ENCODE measurements at regions not wholly inside any gene's neighbourhood (a gene's known extent, or its start where the extent isn't known, plus 50 kb on each side); places are given as distances from the start of the nearest gene placed in this dataset.

DNA sequence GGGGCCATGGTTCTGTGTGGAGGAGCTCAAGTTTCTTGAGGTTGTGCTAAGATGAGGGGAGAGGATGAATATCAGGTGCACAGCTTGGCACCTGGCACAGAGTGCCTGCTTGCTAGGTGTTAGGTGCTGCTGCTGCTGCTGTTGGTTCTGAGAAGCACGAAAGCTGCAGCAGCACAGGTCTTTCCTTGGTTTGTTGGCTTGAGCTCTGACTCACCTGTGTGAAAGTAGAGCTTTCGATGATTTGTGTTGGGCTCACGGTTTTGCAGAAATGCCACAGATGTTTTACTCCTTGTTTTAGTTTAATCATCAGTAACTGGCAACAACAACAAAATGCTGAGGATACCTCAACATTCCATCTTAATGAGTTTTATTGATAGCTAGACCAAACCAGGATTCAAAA, 221.6 kb downstream of the BRINP2 start:
- DNase-seq, result no peak

DNA sequence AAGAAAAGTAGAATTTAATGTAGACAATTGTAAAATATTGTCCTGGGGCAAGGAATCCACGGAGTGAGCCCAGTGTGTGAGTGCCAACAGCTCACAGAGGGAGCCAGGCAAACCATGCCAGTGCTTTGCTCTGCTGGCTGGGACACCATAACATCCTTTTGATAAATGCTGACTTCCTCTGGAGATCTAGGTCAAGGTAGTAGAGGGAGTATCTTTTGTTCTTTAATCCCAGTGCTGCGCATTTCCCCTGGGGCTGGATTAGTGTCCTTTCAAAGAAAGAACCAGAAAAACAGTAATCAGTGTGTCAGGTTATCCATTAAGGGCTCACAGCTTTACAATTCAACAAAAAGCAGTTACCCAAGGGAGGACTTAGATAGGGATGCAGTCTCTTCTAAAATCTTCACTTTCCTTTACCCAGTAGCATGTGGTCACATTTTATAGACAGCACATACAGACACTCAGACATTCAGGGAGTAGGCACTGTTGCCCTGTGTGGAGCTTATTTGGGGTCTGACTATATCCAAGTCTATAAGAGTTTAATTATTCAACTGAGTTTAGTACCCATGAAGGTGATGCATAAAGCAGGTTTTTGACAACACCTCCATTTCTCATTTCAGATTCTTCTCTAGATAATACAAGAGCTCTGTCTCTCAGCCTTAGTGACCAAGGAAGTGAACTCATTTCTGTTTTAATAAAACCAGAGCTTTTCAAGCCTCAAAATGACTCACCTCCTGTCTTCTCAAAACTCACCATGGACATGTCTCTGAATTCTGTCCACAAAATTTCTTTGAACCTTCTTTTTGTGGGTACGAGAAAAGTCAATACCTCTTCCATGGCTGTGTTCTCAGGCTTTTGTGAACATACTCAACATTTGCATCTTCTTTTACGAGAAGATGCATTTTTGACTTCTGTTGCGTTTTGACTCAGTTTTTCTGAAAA, 215.3 kb downstream of the BRINP2 start:
- no peak for DNase-seq

DNA sequence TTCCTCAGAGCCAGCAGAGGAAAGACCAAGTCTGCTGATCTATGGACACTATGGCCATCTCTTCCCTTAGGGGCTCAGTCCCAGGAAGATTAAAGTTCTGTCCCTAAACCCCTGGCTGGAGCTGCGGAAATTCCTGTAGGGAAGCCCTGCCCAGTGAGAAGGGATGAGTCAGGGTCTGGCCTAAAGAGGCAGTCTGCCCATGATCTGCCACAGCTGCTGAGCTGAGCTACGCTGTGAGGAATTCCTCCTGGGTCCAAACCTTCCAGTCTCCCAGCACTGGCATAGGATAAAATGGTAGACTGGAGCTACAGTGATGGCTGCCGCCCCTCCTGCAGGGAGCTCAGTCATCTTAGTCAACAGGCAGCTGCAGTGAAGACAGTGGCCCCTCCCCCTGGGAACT, 213.7 kb downstream of the BRINP2 start:
- no peak for DNase-seq

DNA sequence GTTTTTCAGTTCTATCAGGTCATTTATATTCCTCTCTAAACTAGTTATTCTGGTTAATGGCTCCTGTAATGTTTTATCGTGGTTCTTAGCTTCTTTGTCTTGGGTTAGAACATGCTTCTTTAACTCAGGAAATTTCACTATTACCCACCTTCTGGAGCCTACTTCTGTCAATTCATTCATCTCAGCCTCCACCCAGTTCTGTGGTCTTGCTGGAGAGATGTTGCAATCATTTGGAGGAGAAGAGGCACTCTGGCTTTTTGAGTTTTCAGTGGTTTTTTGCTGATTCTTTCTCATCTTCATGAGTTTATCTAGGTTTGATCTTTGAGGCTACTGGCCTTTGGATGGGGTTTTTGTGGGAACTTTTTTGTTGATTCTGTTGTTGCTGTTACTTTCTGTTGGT, 213.0 kb downstream of the BRINP2 start:
- no peak for DNase-seq

DNA sequence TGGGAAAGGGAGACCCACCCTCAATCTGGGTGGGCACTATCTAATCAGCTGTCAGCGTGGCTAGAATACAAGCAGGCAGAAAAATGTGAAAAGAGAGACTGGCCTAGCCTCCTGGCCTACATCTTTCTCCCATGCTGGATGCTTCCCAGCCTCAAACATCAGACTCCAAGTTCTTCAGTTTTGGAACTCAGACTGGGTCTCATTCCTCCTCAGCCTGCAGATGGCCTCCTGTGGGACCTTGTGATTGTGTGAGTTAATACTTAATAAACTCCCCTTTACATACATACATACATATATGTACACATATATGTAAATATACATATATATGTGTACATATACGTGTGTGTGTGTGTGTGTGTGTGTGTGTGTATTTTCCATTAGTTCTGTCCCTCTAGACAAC, 207.1 kb downstream of the BRINP2 start:
- no peak for DNase-seq

DNA sequence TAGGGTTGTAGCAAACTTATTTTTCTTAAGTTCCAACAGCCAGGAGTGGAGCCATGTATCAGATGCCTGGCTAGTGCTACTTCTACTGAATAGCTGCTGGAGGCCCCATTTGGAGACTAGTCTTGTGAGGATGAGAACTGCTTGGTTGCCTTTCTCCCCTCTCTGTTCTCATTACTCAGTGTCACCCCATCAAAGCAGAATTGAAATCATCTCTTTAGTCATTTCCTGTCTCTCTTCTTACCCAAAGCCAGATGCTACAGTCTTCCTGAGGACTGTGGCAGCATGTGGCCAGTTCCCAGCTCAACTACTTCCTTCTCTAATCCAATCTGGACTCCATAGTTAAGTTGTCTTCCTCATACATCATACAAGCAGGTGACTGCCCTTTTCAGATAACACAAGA, 197.5 kb downstream of the BRINP2 start:
- no peak for DNase-seq

DNA sequence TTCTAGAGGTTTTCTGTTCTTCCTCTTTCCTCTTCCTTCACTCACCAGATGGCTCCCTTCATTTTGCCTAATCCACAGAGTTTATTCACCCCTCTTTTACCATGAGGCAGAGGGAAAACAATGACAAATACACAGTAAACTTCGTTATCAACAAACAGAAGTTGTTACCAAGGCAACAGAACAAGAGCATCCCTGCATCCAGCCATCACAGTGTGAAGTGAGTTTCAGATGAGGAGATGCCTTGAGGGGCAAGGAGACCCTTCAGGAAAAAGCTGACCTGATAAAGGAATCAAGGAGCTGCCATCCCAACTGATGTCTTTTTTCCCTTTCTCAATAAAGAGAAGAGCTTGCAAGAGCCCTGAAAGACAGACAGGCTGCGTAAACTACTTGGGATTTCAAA, 195.3 kb downstream of the BRINP2 start:
- DNase-seq, result no peak

DNA sequence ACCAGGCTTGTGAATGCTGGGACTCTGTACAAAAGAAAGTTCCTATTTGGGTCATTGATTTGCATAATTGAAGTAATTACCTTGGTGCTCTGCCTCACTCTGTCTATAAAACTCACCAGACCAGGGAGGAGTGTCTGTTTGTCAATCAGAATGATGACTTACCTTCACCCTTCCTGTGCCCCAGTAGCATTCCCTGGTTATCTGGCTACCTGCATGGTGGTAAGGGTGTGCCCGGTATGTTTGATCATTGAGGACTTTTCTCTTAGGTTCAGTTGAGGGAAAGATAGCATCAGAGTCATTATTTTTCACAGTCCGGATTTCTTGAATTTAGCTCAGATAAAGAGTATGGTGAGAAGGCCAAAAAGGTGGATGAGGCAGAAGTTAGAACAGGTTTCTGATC, 190.0 kb downstream of the BRINP2 start:
- no peak for DNase-seq

DNA sequence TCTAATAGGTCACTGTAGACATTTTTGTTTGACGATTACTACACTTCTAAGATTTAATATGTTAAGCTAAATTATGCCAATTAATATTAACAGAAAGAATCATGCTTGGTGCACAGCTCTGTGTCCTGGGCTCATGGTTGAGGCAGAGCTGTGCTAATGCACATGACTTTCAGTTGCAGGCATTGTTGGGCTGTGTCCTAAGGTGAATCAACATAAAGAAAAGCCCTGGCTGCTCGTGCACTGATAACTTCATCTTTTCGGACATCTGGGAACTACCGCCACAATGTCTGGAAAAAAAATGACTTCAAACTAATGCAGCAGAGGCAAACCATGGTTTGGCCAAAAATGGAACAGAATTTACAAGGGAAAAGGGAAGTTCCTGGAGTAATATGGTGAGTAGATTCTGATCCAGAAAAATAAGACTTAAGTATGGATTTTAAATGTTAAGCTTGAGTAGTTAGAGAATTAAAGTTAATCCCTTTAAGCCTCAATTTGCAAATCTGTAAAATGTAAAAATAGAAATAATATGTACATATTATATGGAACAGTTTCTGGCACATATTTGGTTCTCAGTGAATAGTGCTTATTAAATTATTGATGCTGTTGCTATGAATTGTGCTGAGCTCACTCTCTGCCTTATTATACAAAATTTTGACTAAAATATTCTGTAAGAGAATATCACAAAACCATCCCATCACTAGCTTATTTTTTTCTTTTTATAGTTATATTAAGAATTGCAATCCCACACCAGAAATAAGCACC, 186.1 kb downstream of the BRINP2 start:
- DNase-seq, result no peak

DNA sequence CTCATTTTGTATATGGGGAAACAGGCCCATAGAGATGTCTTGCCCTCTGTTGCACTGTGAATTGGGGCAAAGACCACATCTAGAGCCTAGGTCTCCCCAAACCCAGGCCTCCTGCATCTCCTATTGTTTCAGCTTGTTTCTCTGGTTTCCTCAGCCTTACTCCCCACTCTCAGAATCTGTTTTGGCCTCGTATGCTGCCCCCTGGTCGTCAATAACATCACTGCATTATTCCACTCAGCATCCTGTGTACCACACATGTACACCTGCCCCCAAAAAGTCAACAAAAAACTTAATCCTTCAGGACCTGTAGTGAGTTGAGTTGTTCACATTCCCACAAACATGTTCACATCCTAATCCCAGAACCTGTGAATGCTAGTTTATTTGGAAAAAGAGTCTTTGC, 184.8 kb downstream of the BRINP2 start:
- no peak for DNase-seq

DNA sequence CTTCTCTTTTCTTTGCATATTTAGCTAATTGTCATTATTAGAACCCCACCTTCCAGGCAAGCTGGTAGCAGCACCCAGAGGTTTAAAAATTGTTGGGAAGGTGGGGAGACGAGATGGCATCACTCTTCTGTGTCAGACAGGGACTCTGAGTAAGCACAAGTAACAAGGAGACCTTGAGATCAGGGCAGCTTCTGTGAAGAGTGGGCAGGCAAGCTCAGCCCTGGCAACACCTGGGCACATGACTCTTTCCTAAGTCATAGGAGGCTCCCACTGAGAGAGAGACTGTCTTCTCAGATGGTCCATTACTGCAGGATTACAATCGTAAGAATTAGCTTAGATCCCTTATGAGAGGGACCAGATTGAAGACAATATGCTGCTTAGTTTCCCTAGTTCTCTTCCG, 183.5 kb downstream of the BRINP2 start:
- DNase-seq, result no peak

DNA sequence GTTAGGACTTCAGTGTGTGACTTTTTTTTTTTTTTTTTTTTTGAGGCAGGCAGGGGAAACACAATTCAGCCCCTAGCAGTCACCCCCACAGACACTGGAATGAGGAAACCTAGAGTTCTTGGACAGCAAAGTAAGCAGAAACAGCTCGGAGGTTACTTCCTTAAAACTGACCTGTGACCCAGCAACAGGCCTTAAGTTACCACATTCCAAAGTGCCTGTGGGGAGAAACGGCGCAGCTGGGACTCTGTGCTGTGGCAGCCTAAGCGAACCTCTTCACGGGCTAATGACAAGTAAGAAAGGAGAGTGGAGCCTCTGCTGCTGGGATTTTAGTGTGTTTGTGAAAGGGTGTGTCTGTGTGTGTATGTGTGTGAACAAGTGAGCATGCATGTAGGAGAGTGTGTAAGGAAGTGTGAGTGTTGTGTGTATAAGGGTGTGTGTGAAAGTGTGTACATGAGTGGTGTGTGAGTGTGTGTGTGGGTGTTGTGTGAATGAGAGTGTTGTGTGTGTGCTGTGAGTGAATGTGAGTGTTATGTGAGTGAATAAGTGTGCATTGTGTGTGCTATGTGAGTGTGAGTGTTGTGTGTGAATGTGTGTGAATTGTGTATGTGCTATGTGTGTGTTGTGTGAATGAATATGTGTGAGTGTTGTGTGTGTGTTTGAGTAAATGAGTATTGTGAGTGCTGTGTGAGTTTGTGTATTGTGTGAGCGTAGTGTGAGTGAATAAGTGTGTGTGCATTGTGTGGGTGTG, 180.8 kb downstream of the BRINP2 start:
- DNase-seq, result no peak

DNA sequence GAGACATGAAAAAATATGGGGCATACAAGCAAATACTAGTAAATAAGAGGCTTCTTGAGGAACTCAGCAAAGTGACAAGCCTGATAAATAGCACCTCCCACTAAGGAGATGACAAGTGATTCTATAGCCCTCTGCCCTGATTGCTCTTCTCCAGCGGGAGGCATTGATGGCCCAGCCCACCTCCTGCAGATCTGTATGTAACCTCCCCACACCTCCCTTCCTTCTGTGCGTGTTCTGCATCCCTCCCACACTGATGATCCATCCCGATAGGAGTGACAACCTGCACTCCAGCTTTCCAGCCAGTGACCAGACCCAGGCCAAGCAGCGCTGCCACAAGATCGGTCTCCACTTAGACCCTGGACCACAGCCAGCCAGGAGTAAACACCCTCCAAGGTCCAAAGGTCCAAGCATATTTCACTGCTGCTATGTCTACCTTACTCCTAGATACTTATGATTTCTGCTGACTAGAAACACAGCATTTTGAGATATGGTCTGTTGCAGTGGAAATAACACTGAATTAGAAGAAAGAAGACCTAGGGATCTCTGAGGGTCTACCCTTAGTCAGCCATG, 176.1 kb downstream of the BRINP2 start:
- DNase-seq, result no peak

DNA sequence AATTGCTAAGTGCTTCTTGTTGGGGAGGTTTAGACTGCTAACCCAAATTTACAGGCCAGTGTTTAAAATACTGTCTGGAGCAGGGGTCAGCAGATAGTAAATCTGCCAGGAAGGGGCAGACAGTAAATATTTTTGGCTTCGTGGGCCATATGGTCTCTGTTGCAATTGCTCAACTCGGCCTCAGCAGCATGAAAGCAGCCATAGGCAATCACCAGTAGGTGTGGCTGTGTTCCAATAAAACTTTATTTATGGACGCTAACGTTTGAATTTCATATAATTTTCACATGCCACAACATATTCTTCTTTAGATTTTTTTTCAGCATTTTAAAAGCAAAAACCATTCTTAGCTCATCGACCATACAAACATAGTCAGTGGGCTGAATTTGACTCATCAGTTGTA, 172.7 kb downstream of the BRINP2 start:
- DNase-seq, result no peak

DNA sequence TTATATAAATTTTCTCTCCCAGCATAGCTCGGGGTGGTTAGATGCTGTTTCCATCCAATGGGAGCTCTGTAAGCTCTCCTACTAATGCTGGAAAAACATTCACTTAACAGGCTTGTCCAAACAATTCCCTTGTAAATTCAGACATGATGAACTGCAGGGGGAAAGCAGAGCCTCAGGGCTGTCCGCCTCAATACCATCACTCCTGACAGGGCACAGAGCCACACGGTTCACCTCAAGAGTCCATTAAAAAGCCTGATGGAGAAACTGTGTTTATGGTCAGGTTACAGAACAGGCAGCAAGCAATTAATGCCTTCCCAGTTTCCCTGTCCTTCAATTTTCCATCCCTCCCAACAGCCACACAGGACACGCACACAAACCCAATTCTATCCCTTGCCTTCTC, 171.0 kb downstream of the BRINP2 start:
- DNase-seq, result no peak

DNA sequence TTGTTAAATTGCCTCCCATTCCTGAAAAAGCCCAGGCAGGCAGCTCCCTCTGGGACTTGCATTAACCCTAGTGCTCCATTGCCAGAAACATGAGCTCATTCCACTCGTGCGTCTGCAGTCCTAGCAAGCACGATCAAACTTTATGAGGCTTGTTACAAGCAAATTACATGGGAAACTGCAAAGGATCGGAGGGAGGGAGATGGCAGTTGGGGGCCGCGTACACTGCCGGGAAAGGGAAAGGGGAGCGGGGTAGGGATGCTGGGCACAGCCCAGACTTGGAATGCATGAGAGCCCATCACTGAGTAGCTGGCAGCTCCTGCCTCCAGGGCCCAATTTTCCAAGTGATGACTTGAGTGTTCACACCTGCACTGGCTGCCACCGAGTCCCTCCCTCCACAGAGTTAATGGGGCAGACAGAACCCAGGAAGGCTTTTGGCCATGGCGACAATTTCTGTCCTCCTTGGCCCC, 169.9 kb downstream of the BRINP2 start:
- DNase-seq, result no peak

DNA sequence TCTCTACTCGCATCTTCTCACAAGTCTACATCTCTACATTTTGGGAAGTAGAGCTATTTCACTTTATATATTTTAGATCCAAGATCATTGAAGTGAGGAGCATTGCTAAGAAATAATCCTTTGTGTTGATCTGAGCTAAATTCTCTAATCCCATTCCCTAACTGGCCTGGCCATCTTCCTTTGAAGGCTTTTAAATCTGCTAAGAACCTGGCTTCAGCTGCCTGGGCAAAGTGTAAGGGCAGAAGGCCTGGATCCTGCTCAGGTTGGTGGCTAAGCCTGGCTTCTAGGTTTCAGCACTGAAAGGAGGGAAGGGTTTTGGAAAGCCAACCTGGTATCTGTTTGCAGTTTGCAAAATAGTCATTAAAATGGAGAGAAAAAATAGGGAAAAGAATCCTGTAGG, 167.6 kb downstream of the BRINP2 start:
- DNase-seq, result no peak

DNA sequence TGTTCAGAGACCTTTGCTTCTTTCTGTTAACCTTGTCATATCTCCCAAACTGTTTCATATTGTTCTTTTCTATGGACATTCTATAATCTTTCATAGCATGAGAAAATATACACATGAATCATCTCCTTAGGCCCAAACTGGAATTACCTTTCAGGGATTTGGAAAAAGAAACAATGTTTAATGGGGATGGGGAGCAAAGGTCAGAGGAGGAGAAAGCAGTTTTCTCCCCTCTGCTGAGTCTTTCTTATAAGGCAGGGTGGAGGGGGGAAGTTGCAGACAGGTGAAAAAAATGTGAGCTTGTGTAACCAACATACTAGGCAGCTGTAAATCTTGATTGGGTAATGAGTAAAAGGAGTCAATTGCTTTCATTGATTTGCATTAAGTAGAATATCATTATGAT, 164.1 kb downstream of the BRINP2 start:
- no peak for DNase-seq

DNA sequence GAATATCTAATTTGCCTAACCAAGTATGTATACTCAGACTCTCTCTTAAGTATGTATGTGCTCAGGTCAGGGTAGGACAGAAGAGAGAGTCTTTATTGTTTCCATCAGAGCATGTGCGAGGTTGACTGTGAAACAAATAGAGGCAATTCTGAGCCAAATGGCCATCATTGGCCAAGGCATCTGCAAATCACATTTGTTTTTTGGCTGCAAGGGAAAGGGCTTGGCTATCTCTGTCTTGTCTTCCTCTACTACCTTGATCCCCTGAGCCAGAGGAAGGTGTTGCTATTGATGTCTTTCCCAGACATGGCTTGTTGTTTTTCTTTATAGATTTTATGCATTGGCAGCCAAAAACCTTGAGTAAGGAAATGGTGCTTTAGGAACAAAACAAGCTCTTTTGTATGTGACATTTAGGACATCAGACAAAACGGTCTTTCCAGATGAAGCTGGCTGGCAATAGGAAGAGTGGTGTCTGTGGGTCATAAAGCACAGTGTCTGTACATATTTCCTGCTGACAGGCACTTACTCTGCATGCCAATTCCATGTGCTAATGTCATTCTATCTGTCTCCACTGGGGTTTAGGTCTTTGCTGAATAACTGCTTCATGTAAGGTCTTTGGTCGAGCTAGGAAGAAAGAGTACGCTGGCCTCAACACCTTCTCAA, 163.3 kb downstream of the BRINP2 start:
- no peak for DNase-seq
